HepG2 (cell line): ENCODE measurements at regions not wholly inside any gene's neighbourhood (a gene's known extent, or its start where the extent isn't known, plus 50 kb on each side); places are given as distances from the start of the nearest gene placed in this dataset.

Experiments
- ATAC-seq: fragments of 200-7000 bp; cut with Tn5 transposase; 3 replicates; pipeline ENCODE4 v1.9.1; 2020; ENCODE audit warnings: mild to moderate bottlenecking, moderate library complexity
- BruUV-seq: library from RNA; stranded (reverse); fragments of 400-500 nt; replicated peaks from 2 replicates; lab custom pipeline; 2021; lab: Mats Ljungman, UMichigan
- CTCF ChIA-PET: fragments of 300-600 bp; formaldehyde crosslinking; extraction: SDS; loops from one replicate; lab custom pipeline; 2021; ENCODE audit warnings: low total read pairs, inconsistent platforms, low intra/inter-chr PET ratio; lab: Yijun Ruan, JAX
- POLR2A ChIA-PET: fragments of 350-600 bp; sonication (Branson Sonifier 250); formaldehyde crosslinking; loops from one replicate; lab custom pipeline; 2020; ENCODE audit warnings: antibody characterized with exemption, inconsistent platforms; lab: Yijun Ruan, JAX
- DNase-seq: peaks from one replicate; pipeline ENCODE4 v3.0.0-alpha.2; 2015; ENCODE audit warnings: low spot score
- FAIRE-seq: peaks from 3 replicates; lab custom pipeline; 2011; peaks lifted over from hg19 to GRCh38; lab: Jason Lieb, UNC
- H2AFZ ChIP-seq: one replicate; pipeline ENCODE4 v1.6.1; 2011; ENCODE audit warnings: low read length, inconsistent platforms
- H3K27ac ChIP-seq: fragments of 300-600 bp; 3 replicates; pipeline ENCODE4 v1.8.0; 2011; ENCODE audit warnings: mixed run types, mild to moderate bottlenecking, mixed read lengths, low read length, inconsistent platforms; ENCODE audit not compliant: insufficient read depth; ENCODE audit errors: extremely low read length
- H3K27me3 ChIP-seq, 2 experiments: fragments of 200-600 bp in 1 of 2; 2 replicates in 1 of 2; 3 replicates in 1 of 2; pipeline versions ENCODE4 v1.6.0 to v1.8.0; 2011; ENCODE audit warnings: low read length in 2 of 2, mild to moderate bottlenecking in 2 of 2, moderate library complexity in 2 of 2, inconsistent platforms in 1 of 2; ENCODE audit not compliant: insufficient read depth in 2 of 2, control insufficient read depth in 1 of 2
- H3K36me3 ChIP-seq, 2 experiments: fragments of 200-600 bp in 1 of 2; replicated peaks in 1 of 2; 2 replicates in 1 of 2; 3 replicates in 1 of 2; pipeline versions ENCODE4 v1.5.1 to v1.8.0; 2011; ENCODE audit warnings: low read length in 2 of 2, inconsistent platforms in 1 of 2; ENCODE audit not compliant: insufficient read depth in 2 of 2, control insufficient read depth in 1 of 2
- H3K4me1 ChIP-seq: 2 replicates; pipeline ENCODE4 v1.5.1; 2012; ENCODE audit warnings: low read length, inconsistent platforms; ENCODE audit not compliant: insufficient read depth
- H3K4me2 ChIP-seq: 2 replicates; pipeline ENCODE4 v1.6.0; 2011; ENCODE audit warnings: low read depth, low read length, inconsistent platforms
- H3K4me3 ChIP-seq, 3 experiments: fragments of 200-600 bp in 1 of 3; sonication (generic), shearing (Covaris generic) in 1 of 3; replicated peaks in 1 of 3; 2 replicates each; pipeline ENCODE4 v1.5.1; 2011 to 2016; ENCODE audit warnings: low read length in 3 of 3, inconsistent platforms in 2 of 3, low read depth in 2 of 3, mild to moderate bottlenecking in 2 of 3, control low read depth in 1 of 3, mixed read lengths in 1 of 3; ENCODE audit not compliant: insufficient read depth in 1 of 3
- H3K79me2 ChIP-seq: one replicate; pipeline ENCODE4 v1.6.1; 2011; ENCODE audit warnings: low read length, inconsistent platforms; ENCODE audit not compliant: insufficient read depth
- H3K9ac ChIP-seq: 2 replicates; pipeline ENCODE4 v1.6.0; 2011; ENCODE audit warnings: mild to moderate bottlenecking, low read depth, low read length, inconsistent platforms; ENCODE audit not compliant: insufficient read depth
- H3K9me3 ChIP-seq: 2 replicates; pipeline ENCODE4 v1.5.1; 2012; ENCODE audit warnings: mild to moderate bottlenecking, low read length
- H4K20me1 ChIP-seq: 2 replicates; pipeline ENCODE4 v1.6.0; 2011; ENCODE audit warnings: inconsistent platforms, mild to moderate bottlenecking, low read length, moderate library complexity; ENCODE audit not compliant: insufficient read depth
- ATRX ChIP-seq: sonication (generic); formaldehyde crosslinking; IDR thresholded peaks from 2 replicates; pipeline ENCODE4 v1.4.0; 2020; ENCODE audit warnings: missing genetic modification reagents, borderline replicate concordance
- CEBPB ChIP-seq: IDR thresholded peaks from 2 replicates; pipeline ENCODE4 v1.6.1; 2011; ENCODE audit warnings: low read depth, low read length, improper control_type of control experiment, borderline replicate concordance
- HDAC6 ChIP-seq: fragments of 200-600 bp; sonication (generic); IDR thresholded peaks from 2 replicates; pipeline ENCODE4 v1.7.0; 2017; ENCODE audit warnings: mild to moderate bottlenecking, antibody characterized with exemption, low read length, low read depth
- MTF1 ChIP-seq: sonication (generic); formaldehyde crosslinking; IDR thresholded peaks from 2 replicates; pipeline ENCODE4 v1.5.0; 2020; ENCODE audit warnings: missing genetic modification reagents
- SETDB1 ChIP-seq: sonication (generic); formaldehyde crosslinking; IDR thresholded peaks from 2 replicates; pipeline ENCODE4 v1.5.1; 2020; ENCODE audit warnings: missing genetic modification reagents, mild to moderate bottlenecking, borderline replicate concordance
- SIN3B ChIP-seq: fragments of 150-350 bp; IDR thresholded peaks from 2 replicates; pipeline ENCODE4 v1.6.1; 2014; ENCODE audit warnings: low read length
- SNAI1 ChIP-seq: sonication (generic); formaldehyde crosslinking; IDR thresholded peaks from 2 replicates; pipeline ENCODE4 v1.5.0; 2020; ENCODE audit warnings: mild to moderate bottlenecking, missing genetic modification reagents, borderline replicate concordance
- YEATS2 ChIP-seq: sonication (generic); formaldehyde crosslinking; IDR thresholded peaks from 2 replicates; pipeline ENCODE4 v1.4.0; 2020; ENCODE audit warnings: missing genetic modification reagents, borderline replicate concordance
- ZBTB7A ChIP-seq: sonication (generic); formaldehyde crosslinking; IDR thresholded peaks from 2 replicates; pipeline ENCODE4 v1.8.0; 2022; ENCODE audit warnings: mild to moderate bottlenecking, missing genetic modification reagents
- ZNF598 ChIP-seq: sonication (generic); formaldehyde crosslinking; IDR thresholded peaks from 2 replicates; pipeline ENCODE4 v1.5.1; 2020; ENCODE audit warnings: mild to moderate bottlenecking, missing genetic modification reagents, borderline replicate concordance
- WGBS: methylation state at CpG from one replicate; pipeline ENCODE4 v1.1.6; 2017; ENCODE audit warnings: low lambda C conversion rate; 5-methylcytosine and 5-hydroxymethylcytosine counted together
- in situ Hi-C: cut with HindIII; loops from 2 replicates; pipeline ENCODE4 v1.10.0; 2017; ENCODE audit warnings: low pct_unique_long_range_greater_than_20kb; ENCODE audit not compliant: extremely low pct_ligation_motif_present
- intact Hi-C: fragments of 100-400 bp; cut with micrococcal nuclease; formaldehyde crosslinking; loops from one replicate; pipeline ENCODE4 v1.10.0; 2022; ENCODE audit not compliant: unreplicated experiment
- TF ChIP-seq, protein P1 (sequence below): IDR thresholded peaks from 2 replicates; pipeline ENCODE4 v1.6.1; 2016; ENCODE audit warnings: low read depth
- TF ChIP-seq, protein P2 (sequence below): sonication (generic); formaldehyde crosslinking; IDR thresholded peaks from 2 replicates; pipeline ENCODE4 v1.5.1; 2020; ENCODE audit warnings: mild to moderate bottlenecking, moderate library complexity, missing genetic modification reagents

GRCh38 chr13:85228692-85229091 is 570.5 kb downstream of the SLITRK6 start:
- BruUV-seq: no TSS peak
- 4% methylated on average over 2 of the region's 2 CpGs for WGBS
- in situ Hi-C loops: no loop called here

GRCh38 chr13:85223883-85224656 is 575.1 kb downstream of the SLITRK6 start:
- ChIA-PET CTCF (no interaction called here), POLR2A (no interaction called here)
- H3K9me3 ChIP-seq: 0 out of 2 replicates have a peak, but pooled peaks cover 4% of the 10 kb centered on the region
- no TSS peak for BruUV-seq
- H3K79me2 ChIP-seq: no peaks in the 10 kb centered on the region
- H3K4me3 ChIP-seq: no peak overlapping the region
- no peaks in the 10 kb centered on the region for H3K27me3 ChIP-seq
- no peaks in the 10 kb centered on the region for H4K20me1 ChIP-seq
- DNase-seq: no peak
- no peak overlapping the region for H3K9ac ChIP-seq
- no peaks in the 10 kb centered on the region for H3K4me1 ChIP-seq
- no peak for FAIRE-seq
- ATAC-seq: no peak
- H3K4me2 ChIP-seq: no peak overlapping the region
- H3K36me3 ChIP-seq: no peaks in the 10 kb centered on the region
- in situ Hi-C loops: no loop called here
- intact Hi-C loops: no loop called here
- 1% methylated on average over 4 of the region's 4 CpGs for WGBS
- H2AFZ ChIP-seq: no peak overlapping the region
- H3K27ac ChIP-seq: no peak overlapping the region
- TF ChIP-seq SETDB1 (no peak), SNAI1 (no peak), ZBTB7A (CRISPR knock-in tag) (no peak), HDAC6 (no peak), MTF1 (CRISPR knock-in tag) (no peak), ZNF598 (no peak), ATRX (CRISPR knock-in tag) (no peak), SIN3B (no peak)
- TF ChIP-seq, protein P1, sequence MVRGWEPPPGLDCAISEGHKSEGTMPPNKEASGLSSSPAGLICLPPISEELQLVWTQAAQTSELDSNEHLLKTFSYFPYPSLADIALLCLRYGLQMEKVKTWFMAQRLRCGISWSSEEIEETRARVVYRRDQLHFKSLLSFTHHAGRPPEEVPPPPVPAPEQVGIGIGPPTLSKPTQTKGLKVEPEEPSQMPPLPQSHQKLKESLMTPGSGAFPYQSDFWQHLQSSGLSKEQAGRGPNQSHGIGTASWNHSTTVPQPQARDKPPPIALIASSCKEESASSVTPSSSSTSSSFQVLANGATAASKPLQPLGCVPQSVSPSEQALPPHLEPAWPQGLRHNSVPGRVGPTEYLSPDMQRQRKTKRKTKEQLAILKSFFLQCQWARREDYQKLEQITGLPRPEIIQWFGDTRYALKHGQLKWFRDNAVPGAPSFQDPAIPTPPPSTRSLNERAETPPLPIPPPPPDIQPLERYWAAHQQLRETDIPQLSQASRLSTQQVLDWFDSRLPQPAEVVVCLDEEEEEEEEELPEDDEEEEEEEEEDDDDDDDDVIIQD (CRISPR knock-in tag): no peak

More at GRCh38 chr13:85228692-85229091, 570.5 kb downstream of the SLITRK6 start:
- Histone ChIP-seq H3K9ac (no peak overlapping the region), H3K79me2 (no peaks in the 10 kb centered on the region), H3K27me3 (no peaks in the 10 kb centered on the region), H4K20me1 (no peaks in the 10 kb centered on the region), H3K36me3 (no peaks in the 10 kb centered on the region), H3K4me1 (no peaks in the 10 kb centered on the region), H2AFZ (no peak overlapping the region), H3K4me2 (no peak overlapping the region), H3K9me3 (no peaks in the 10 kb centered on the region), H3K4me3 (no peak overlapping the region), H3K27ac (no peak overlapping the region)
- TF ChIP-seq YEATS2 (CRISPR knock-in tag): no peak
- peak; percentile 34; the same call in 1 of the 2 replicates for TF ChIP-seq CEBPB
- TF ChIP-seq, protein P2, sequence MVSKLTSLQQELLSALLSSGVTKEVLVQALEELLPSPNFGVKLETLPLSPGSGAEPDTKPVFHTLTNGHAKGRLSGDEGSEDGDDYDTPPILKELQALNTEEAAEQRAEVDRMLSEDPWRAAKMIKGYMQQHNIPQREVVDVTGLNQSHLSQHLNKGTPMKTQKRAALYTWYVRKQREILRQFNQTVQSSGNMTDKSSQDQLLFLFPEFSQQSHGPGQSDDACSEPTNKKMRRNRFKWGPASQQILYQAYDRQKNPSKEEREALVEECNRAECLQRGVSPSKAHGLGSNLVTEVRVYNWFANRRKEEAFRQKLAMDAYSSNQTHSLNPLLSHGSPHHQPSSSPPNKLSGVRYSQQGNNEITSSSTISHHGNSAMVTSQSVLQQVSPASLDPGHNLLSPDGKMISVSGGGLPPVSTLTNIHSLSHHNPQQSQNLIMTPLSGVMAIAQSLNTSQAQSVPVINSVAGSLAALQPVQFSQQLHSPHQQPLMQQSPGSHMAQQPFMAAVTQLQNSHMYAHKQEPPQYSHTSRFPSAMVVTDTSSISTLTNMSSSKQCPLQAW (CRISPR knock-in tag): no peak
- DNase-seq (no peak), FAIRE-seq (no peak), ATAC-seq (no peak)
- ChIA-PET POLR2A (no interaction called here), CTCF (no interaction called here)
- intact Hi-C loops: no loop called here
